BLaER1 (cell line): ENCODE measurements at regions not wholly inside any gene's neighbourhood (a gene's known extent, or its start where the extent isn't known, plus 50 kb on each side); places are given as distances from the start of the nearest gene placed in this dataset.

Source experiments
- H3K27ac ChIP-seq: shearing (Covaris generic); formaldehyde crosslinking; 2 replicates; pipeline ENCODE4 v1.8.1; 2022
- H3K27me3 ChIP-seq: shearing (Covaris generic); formaldehyde crosslinking; 2 replicates; pipeline ENCODE4 v1.8.1; 2022
- H3K36me3 ChIP-seq: shearing (Covaris generic); formaldehyde crosslinking; 2 replicates; pipeline ENCODE4 v1.8.1; 2022
- H3K4me1 ChIP-seq: shearing (Covaris generic); formaldehyde crosslinking; 2 replicates; pipeline ENCODE4 v1.8.1; 2022
- H3K4me2 ChIP-seq: shearing (Covaris generic); formaldehyde crosslinking; 2 replicates; pipeline ENCODE4 v1.8.1; 2022
- H3K4me3 ChIP-seq: shearing (Covaris generic); formaldehyde crosslinking; 2 replicates; pipeline ENCODE4 v1.8.1; 2022
- H3K9ac ChIP-seq: shearing (Covaris generic); formaldehyde crosslinking; 2 replicates; pipeline ENCODE4 v1.8.1; 2022
- H3K9me3 ChIP-seq: shearing (Covaris generic); formaldehyde crosslinking; 2 replicates; pipeline ENCODE4 v1.8.1; 2022
- H4K20me1 ChIP-seq: shearing (Covaris generic); formaldehyde crosslinking; 2 replicates; pipeline ENCODE4 v1.8.1; 2022
- Cebpa-rat ChIP-seq: shearing (Covaris generic); IDR thresholded peaks from 2 replicates; pipeline ENCODE4 v1.8.1; 2022

GRCh38 chr3:177935047-177935446, 601.2 kb upstream of the KCNMB2 start:
- peak overlapping the region; percentile 89 for H3K27ac ChIP-seq
- peak overlapping the region; percentile 80 for H3K4me2 ChIP-seq
- no peaks in the 10 kb centered on the region for H3K27me3 ChIP-seq
- H3K9me3 ChIP-seq: peaks cover 20% of the 10 kb centered on the region; the same call in 1 of the 2 replicates
- H3K4me1 ChIP-seq: peaks cover 81% of the 10 kb centered on the region
- H4K20me1 ChIP-seq: no peaks in the 10 kb centered on the region
- H3K36me3 ChIP-seq: peaks cover 9% of the 10 kb centered on the region; the same call in 1 of the 2 replicates
- TF ChIP-seq Cebpa-rat: no peak
- peak overlapping the region; percentile 69 for H3K9ac ChIP-seq
- H3K4me3 ChIP-seq: peak overlapping the region; percentile 34; the same call in 1 of the 2 replicates

DNA sequence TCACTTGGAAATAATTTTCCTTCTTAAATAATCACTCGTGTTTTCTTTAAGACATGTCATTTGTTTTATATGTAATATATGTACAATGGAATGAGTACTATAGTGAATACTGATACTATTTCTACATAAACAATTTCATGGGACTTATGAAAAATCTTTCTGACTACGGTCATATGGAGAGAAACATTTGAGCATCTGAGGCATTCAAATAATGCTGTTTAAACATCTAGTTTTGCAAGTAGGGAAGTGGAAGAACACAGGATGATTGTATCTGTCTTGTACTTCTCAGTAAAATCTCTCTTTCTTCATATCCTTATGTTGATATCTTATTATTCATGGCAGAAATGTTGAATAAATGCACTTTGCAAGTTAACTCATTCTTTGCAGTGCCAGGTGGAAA, 599.5 kb upstream of the KCNMB2 start:
- no peak for TF ChIP-seq Cebpa-rat
- no peaks in the 10 kb centered on the region for H4K20me1 ChIP-seq
- no peaks in the 10 kb centered on the region for H3K27me3 ChIP-seq
- no peak overlapping the region for H3K9ac ChIP-seq
- H3K4me3 ChIP-seq: no peak overlapping the region
- peaks cover 9% of the 10 kb centered on the region; the same call in 1 of the 2 replicates for H3K36me3 ChIP-seq
- H3K9me3 ChIP-seq: peaks cover 23% of the 10 kb centered on the region; the same call in 1 of the 2 replicates
- peaks cover 64% of the 10 kb centered on the region for H3K4me1 ChIP-seq
- H3K4me2 ChIP-seq: peak overlapping the region; percentile 30; the same call in 1 of the 2 replicates
- H3K27ac ChIP-seq: peak overlapping the region; percentile 89

- H3K4me1 ChIP-seq: peaks cover 36% of the 10 kb centered on the region
- H4K20me1 ChIP-seq: no peaks in the 10 kb centered on the region
- no peaks in the 10 kb centered on the region for H3K27me3 ChIP-seq
- no peak overlapping the region for H3K4me2 ChIP-seq
- no peak overlapping the region for H3K9ac ChIP-seq
- peaks cover 59% of the 10 kb centered on the region for H3K9me3 ChIP-seq
- no peak overlapping the region for H3K27ac ChIP-seq
- no peak for TF ChIP-seq Cebpa-rat
- peaks cover 16% of the 10 kb centered on the region; the same call in 1 of the 2 replicates for H3K36me3 ChIP-seq
- H3K4me3 ChIP-seq: no peak overlapping the region
These were observed 593.3 kb upstream of the KCNMB2 start for GRCh38 chr3:177942911-177943310.

DNA sequence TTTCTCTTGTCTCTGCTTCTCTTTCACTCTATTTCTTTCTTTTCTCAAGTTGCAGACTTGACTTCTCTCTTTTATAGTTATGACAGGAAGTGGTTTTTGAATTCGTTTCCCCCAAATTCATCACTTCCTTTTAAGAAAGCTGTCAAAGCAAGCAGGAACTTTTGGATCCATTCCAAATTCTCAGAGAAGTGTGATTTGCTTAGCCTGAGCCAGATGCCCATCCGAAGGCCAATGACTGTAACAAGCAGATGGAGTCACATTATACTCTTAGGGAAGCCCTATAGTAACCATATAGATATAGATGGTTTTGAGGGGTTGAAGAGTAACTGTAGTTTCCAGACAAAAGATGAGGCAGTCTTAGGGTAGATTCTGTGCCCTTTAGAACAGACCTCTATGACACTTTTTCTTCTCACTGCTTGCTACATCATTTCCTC, 592.0 kb upstream of the KCNMB2 start:
- TF ChIP-seq Cebpa-rat: no peak
- H3K9me3 ChIP-seq: peaks cover 48% of the 10 kb centered on the region

DNA sequence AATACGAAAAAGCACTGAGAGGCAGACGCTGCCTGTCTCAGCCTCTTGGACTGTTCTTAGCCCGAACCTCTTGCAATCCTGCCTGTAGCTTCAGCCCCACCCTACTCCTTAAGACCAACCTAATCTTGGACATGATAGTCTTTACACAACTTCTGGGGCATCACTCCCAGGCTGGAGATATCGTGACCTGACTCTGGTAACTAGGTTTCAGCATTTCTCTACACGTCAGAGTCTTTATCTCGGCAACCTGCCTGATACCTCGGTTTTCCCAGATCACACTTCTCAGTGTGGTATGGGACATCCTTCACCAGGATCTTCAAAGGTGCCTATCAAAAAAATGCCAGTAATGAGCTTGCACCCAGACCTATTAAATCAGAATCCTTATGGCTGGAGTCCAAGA, 590.2 kb upstream of the KCNMB2 start:
- Histone ChIP-seq H3K9me3 (peaks cover 51% of the 10 kb centered on the region), H3K4me1 (peaks cover 65% of the 10 kb centered on the region), H4K20me1 (no peaks in the 10 kb centered on the region), H3K4me3 (no peak overlapping the region), H3K36me3 (peaks cover 7% of the 10 kb centered on the region; the same call in 1 of the 2 replicates), H3K27me3 (no peaks in the 10 kb centered on the region), H3K9ac (no peak overlapping the region), H3K4me2 (no peak overlapping the region), H3K27ac (0 out of 2 replicates have a peak overlapping the region, but pooled peaks have one; percentile 1)
- no peak for TF ChIP-seq Cebpa-rat

More for the DNA sequence above, 592.0 kb upstream of the KCNMB2 start:
- H3K4me3 ChIP-seq: peak overlapping the region; percentile 18; the same call in 1 of the 2 replicates
- H3K4me1 ChIP-seq: peaks cover 47% of the 10 kb centered on the region
- no peaks in the 10 kb centered on the region for H4K20me1 ChIP-seq
- peak overlapping the region; percentile 52; the same call in 1 of the 2 replicates for H3K27ac ChIP-seq
- H3K27me3 ChIP-seq: no peaks in the 10 kb centered on the region
- H3K36me3 ChIP-seq: peaks cover 7% of the 10 kb centered on the region; the same call in 1 of the 2 replicates
- no peak overlapping the region for H3K9ac ChIP-seq
- peak overlapping the region; percentile 53 for H3K4me2 ChIP-seq

GRCh38 chr3:177946497-177946896, 589.7 kb upstream of the KCNMB2 start:
- Histone ChIP-seq H3K9ac (no peak overlapping the region), H3K4me1 (peaks cover 66% of the 10 kb centered on the region), H3K4me3 (no peak overlapping the region), H3K4me2 (no peak overlapping the region), H3K27me3 (no peaks in the 10 kb centered on the region), H3K9me3 (peaks cover 51% of the 10 kb centered on the region), H3K36me3 (peaks cover 7% of the 10 kb centered on the region; the same call in 1 of the 2 replicates), H3K27ac (no peak overlapping the region), H4K20me1 (no peaks in the 10 kb centered on the region)
- no peak for TF ChIP-seq Cebpa-rat

DNA sequence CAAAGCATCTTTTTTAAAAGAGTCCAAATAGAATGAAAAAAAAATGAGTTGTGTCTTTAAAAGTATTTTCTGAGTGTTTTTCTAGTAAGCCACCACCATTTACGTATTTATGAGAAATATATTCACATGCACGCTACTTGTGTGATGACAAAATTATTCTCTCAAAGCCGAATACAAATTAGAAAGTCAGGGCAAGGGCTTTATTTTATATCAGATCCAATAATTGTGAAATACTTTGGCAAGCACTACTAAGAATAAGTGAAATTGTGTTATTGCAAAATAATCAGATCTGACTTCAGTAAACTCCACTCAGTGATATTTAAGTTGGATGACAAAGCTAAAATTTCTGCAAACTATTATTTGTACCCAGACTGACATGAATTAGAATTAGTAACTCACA, 589.3 kb upstream of the KCNMB2 start:
- Histone ChIP-seq H3K4me3 (no peak overlapping the region), H3K36me3 (peaks cover 7% of the 10 kb centered on the region; the same call in 1 of the 2 replicates), H3K9ac (no peak overlapping the region), H3K27me3 (no peaks in the 10 kb centered on the region), H3K4me1 (peaks cover 66% of the 10 kb centered on the region), H3K4me2 (no peak overlapping the region), H4K20me1 (no peaks in the 10 kb centered on the region), H3K27ac (no peak overlapping the region), H3K9me3 (peaks cover 50% of the 10 kb centered on the region)
- TF ChIP-seq Cebpa-rat: no peak; the same call in 1 of the 2 replicates

DNA sequence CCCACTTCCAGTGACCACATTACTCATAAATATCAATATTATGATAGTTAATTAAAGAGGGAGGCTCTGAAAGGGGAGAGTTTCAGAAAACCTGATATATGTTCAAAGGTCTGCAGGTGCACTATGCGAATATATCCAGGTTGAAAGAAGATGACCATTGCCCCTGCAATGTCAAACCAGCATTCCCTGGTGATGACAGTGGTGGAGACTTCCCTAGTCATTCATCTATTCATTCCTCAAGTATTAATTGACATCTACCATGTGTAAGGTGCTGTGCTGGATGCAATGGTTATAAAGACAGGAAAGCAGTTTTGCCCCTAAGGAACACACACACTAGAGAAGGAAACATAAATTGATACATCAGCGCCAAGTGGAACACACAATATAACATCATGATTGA, 588.3 kb upstream of the KCNMB2 start:
- no peak overlapping the region for H3K9ac ChIP-seq
- no peak for TF ChIP-seq Cebpa-rat
- H3K9me3 ChIP-seq: peaks cover 53% of the 10 kb centered on the region
- no peak overlapping the region for H3K27ac ChIP-seq
- H3K36me3 ChIP-seq: peaks cover 7% of the 10 kb centered on the region; the same call in 1 of the 2 replicates
- peaks cover 66% of the 10 kb centered on the region for H3K4me1 ChIP-seq
- peak overlapping the region; percentile 75; the same call in 1 of the 2 replicates for H3K4me2 ChIP-seq
- no peak overlapping the region for H3K4me3 ChIP-seq
- no peaks in the 10 kb centered on the region for H4K20me1 ChIP-seq
- H3K27me3 ChIP-seq: no peaks in the 10 kb centered on the region

GRCh38 chr3:177948716-177949425, 587.4 kb upstream of the KCNMB2 start:
- Histone ChIP-seq H3K4me2 (peak overlapping the region; percentile 75), H3K9ac (peak overlapping the region; percentile 20; the same call in 1 of the 2 replicates), H3K27ac (peak overlapping the region; percentile 77), H3K9me3 (peaks cover 56% of the 10 kb centered on the region), H3K36me3 (peaks cover 7% of the 10 kb centered on the region; the same call in 1 of the 2 replicates), H3K4me1 (peaks cover 58% of the 10 kb centered on the region), H4K20me1 (no peaks in the 10 kb centered on the region), H3K27me3 (no peaks in the 10 kb centered on the region), H3K4me3 (peak overlapping the region; percentile 23; the same call in 1 of the 2 replicates)
- no peak for TF ChIP-seq Cebpa-rat

DNA sequence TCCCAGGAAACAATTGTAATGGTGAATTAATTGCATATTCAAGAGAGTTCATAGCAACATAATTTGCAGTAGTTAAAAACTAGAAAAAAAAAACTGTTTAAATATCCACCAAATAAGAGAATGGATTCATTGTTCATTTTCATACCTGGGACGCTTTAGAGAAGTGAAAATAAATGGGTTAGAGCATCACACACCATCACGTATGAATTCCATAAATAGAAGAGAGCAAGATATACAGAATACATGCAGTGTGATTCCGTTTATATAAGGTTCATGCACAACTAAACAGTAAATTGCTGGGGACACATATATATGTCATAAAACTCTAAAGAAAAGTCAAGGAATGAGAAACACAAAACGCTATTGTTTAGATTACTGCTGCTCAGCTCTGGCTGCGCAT, 577.0 kb upstream of the KCNMB2 start:
- Histone ChIP-seq H3K9ac (no peak overlapping the region), H3K9me3 (peaks cover 24% of the 10 kb centered on the region), H3K36me3 (no peaks in the 10 kb centered on the region), H3K4me1 (peaks cover 7% of the 10 kb centered on the region), H3K27me3 (no peaks in the 10 kb centered on the region), H3K4me3 (no peak overlapping the region), H3K4me2 (no peak overlapping the region), H4K20me1 (no peaks in the 10 kb centered on the region), H3K27ac (no peak overlapping the region)
- no peak for TF ChIP-seq Cebpa-rat
